Muscle of leg (tissue), 3 donors: ENCODE measurements at regions not wholly inside any gene's neighbourhood (a gene's known extent, or its start where the extent isn't known, plus 50 kb on each side); places are given as distances from the start of the nearest gene placed in this dataset.

Source experiments
- DNase-seq: peaks from one replicate; pipeline ENCODE4 v3.0.0; 2013
- H3K27ac ChIP-seq: one replicate; pipeline ENCODE4 v1.5.1; 2013; ENCODE audit warnings: mild to moderate bottlenecking, low read length, control low read depth
- H3K27me3 ChIP-seq: one replicate; pipeline ENCODE4 v1.6.1; 2013; ENCODE audit warnings: low read length; ENCODE audit not compliant: control insufficient read depth, insufficient read depth
- H3K36me3 ChIP-seq: one replicate; pipeline ENCODE4 v1.6.1; 2013; ENCODE audit warnings: low read length; ENCODE audit not compliant: control insufficient read depth, insufficient read depth
- H3K4me1 ChIP-seq: one replicate; pipeline ENCODE4 v1.6.1; 2013; ENCODE audit warnings: low read length; ENCODE audit not compliant: control insufficient read depth, insufficient read depth
- H3K4me3 ChIP-seq: one replicate; pipeline ENCODE4 v1.5.1; 2013; ENCODE audit warnings: low read length, control low read depth
- H3K9me3 ChIP-seq: replicated peaks from 2 replicates; pipeline ENCODE4 v1.6.1; 2013; ENCODE audit warnings: low read depth, low read length; ENCODE audit not compliant: control insufficient read depth
- WGBS: methylation state at CpG from one replicate; pipeline ENCODE4 v1.1.5; 2013; ENCODE audit warnings: missing lambda C conversion rate; ENCODE audit not compliant: insufficient coverage; 5-methylcytosine and 5-hydroxymethylcytosine counted together

DNA sequence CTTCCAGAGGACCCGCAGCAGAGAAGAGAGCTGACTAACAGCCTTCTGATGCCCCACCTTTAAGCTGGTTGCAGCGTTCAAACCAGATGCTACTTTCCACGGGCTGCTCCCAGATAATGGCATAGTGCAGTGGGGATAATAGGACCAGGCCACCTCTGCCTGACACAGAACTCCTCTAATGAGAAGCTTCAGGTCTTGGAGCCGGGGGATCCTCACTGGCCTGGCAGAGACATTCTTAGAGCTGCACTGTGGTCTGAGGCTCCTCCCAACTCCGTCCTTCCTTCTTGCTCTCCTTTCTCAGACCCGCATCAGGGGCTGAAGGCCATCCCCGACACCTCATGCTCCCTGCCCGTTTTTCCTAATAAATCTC is 206.6 kb upstream of the MARCKS start:
- 85% methylated on average over 5 of the region's 8 CpGs for WGBS
- H3K4me3 ChIP-seq = no peak overlapping the region
- H3K4me1 ChIP-seq = peaks cover 10% of the 10 kb centered on the region
- H3K36me3 ChIP-seq = no peaks in the 10 kb centered on the region
- no peak overlapping the region for H3K27ac ChIP-seq
- no peaks in the 10 kb centered on the region for H3K9me3 ChIP-seq
- DNase-seq = no peak
- H3K27me3 ChIP-seq = no peaks in the 10 kb centered on the region

DNA sequence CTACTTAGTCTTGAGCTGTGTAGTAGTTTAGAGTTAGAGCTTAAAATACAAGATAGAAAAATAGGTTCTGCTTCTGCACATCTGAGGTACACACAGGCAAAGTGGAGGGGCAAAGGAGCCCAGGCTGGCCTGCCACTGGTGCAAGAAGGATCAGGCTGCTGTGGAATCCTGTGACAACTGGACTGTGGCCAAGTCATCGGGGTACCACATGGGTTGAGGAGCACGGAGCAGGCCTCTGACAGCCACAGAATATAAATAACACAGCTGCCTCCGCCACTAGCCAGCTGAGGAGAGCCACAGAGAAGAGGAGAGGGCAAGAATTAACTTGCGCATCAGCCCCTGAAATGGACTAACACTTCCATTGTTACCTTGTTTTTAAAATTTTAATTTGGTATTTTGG is 206.0 kb upstream of the MARCKS start:
- Histone ChIP-seq H3K27ac (no peak overlapping the region), H3K36me3 (no peaks in the 10 kb centered on the region), H3K4me1 (peaks cover 7% of the 10 kb centered on the region), H3K27me3 (no peaks in the 10 kb centered on the region), H3K4me3 (no peak overlapping the region), H3K9me3 (no peaks in the 10 kb centered on the region)
- peak; percentile 73 for DNase-seq
- WGBS = no CpG with 5 or more reads among the region's 4 CpGs

DNA sequence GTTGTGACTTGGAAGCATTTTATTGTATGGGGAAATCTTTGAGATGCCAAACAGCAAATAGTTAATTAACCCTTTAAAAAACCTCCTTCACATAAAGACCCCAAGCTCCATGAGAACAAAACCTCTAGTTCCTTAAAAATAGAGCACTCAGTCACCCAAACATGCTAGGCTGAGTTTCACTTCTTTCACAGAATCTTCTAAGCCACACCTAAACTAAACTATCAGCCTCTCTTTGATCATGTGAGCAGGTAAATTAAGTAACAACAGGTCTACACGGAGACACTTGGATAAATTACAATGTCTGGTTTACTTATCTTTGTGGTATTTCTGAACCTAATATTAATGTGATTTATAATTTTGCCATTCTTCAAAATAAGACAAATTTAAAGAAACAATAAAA is 205.2 kb upstream of the MARCKS start:
- peaks cover 7% of the 10 kb centered on the region for H3K4me1 ChIP-seq
- WGBS = no CpG with 5 or more reads among the region's 1 CpG
- H3K27ac ChIP-seq = no peak overlapping the region
- H3K4me3 ChIP-seq = no peak overlapping the region
- no peaks in the 10 kb centered on the region for H3K9me3 ChIP-seq
- no peaks in the 10 kb centered on the region for H3K27me3 ChIP-seq
- no peak for DNase-seq
- no peaks in the 10 kb centered on the region for H3K36me3 ChIP-seq

DNA sequence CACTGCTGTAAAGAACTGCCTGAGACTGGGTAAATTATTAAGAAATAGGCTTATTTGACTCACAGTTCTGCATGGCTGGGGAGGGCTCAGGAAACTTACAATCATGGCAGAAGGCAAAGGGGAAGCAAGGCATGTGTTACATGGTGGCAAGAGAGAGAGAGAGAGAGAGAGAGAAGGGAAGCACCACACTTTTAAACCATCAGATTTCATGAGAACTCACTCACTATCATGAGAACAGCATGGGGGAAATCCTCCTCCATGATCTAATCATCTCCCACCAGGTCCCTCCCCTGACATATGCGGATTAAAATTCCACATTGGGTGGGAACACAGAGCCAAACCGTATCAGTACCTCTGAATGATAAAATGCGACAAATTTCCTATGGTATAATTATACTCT is 203.9 kb upstream of the MARCKS start:
- no peaks in the 10 kb centered on the region for H3K27me3 ChIP-seq
- H3K9me3 ChIP-seq = no peaks in the 10 kb centered on the region
- peaks cover 7% of the 10 kb centered on the region for H3K4me1 ChIP-seq
- H3K27ac ChIP-seq = no peak overlapping the region
- DNase-seq = no peak
- no peaks in the 10 kb centered on the region for H3K36me3 ChIP-seq
- no peak overlapping the region for H3K4me3 ChIP-seq
- WGBS = no CpG with 5 or more reads among the region's 3 CpGs

DNA sequence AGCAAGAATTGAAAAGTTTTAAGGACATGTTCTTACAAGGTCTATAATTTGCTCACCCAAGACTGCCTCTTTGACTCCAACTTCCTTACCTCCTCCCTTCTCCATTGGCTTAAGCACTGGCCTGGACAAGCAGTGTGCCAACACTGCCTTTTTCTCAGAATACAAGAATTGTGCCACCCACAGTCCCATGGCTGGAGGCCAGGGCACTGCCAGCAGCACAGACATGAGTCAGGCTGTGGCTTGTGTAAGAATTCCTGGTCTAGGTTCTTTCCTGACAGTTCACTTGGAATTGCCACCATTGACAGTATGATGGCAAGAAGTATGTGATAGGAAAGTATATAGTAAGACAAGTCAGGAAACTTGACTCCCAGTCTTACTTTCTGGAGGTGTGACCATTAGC is 202.7 kb upstream of the MARCKS start:
- Histone ChIP-seq H3K4me1 (peaks cover 7% of the 10 kb centered on the region), H3K4me3 (no peak overlapping the region), H3K9me3 (no peaks in the 10 kb centered on the region), H3K27ac (no peak overlapping the region), H3K36me3 (no peaks in the 10 kb centered on the region), H3K27me3 (no peaks in the 10 kb centered on the region)
- no peak for DNase-seq

DNA sequence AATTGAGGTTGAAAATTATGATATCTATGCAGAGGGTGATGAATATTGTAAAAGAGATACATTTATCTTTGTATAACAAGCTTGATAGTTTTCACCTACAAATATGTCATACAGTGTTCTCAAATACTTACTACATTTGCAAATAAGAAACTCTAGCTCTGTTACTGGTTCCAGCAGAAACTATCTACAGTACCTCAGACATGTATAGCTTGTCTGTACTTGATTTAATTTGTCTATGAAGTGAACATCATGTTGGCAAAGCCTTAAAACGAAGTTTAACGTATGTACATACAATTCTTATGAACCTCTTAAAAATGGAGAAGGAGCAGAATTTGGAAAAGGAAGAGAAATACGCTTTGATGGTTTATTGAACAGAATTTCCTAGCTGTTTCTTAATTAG is 201.4 kb upstream of the MARCKS start:
- Histone ChIP-seq H3K4me1 (peaks cover 7% of the 10 kb centered on the region), H3K9me3 (no peaks in the 10 kb centered on the region), H3K27ac (no peak overlapping the region), H3K4me3 (no peak overlapping the region), H3K27me3 (no peaks in the 10 kb centered on the region), H3K36me3 (no peaks in the 10 kb centered on the region)
- WGBS = no CpG with 5 or more reads among the region's 3 CpGs
- DNase-seq = no peak

DNA sequence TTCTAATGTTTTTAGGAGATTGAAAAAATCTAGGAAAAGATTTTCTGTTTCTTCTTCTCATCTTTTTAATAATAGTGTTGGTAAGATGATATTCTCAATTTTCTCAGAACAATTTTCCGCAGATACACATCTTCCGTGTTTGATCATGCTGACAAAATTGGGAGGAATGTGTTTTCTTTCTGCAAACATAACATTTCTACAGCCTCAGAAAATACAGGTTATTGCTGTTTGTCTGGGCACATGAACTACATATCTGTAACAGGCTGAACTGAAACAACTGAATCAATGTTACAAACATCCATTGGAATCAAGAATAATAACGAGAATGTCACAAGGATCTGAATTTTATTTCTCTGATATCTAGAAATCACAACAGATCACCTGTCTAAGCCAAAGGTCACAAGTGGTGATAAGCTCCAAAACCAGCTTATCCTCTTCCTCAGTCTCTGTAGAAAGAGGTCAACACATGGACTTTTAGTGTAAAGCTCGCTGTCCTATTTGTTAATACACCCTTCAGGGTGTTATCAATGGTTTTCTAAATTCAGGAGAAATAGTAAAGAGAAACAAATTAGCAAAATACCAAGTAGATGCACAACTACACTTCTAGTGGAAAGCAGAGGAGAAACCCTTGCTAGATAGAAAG is 197.3 kb upstream of the MARCKS start:
- no peaks in the 10 kb centered on the region for H3K36me3 ChIP-seq
- H3K27me3 ChIP-seq = no peaks in the 10 kb centered on the region
- no peak for DNase-seq
- H3K4me3 ChIP-seq = no peak overlapping the region
- peaks cover 2% of the 10 kb centered on the region for H3K4me1 ChIP-seq
- no peak overlapping the region for H3K27ac ChIP-seq
- H3K9me3 ChIP-seq = no peaks in the 10 kb centered on the region
- whole genome bisulfite sequencing = no CpG with 5 or more reads among the region's 4 CpGs

DNA sequence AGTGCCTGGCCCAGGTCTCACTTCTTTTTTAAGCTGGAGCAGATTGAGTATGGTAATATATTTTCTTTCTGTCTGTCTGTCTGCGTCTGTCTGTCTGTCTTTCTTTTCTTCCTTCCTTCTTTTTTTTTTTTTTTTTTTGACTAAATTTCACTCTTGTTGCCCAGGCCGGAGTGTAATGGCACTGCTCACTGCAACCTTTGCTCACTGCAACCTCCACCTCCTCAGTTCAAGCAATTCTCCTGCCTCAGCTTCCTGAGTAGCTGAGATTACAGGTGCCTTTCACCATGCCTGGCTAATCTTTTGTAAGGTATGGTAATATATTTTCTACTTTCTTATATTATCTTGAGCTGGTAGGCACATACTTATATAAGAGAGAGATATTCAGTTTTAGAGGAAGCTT is 196.3 kb upstream of the MARCKS start:
- no peaks in the 10 kb centered on the region for H3K9me3 ChIP-seq
- no peaks in the 10 kb centered on the region for H3K27me3 ChIP-seq
- peaks cover 2% of the 10 kb centered on the region for H3K4me1 ChIP-seq
- H3K36me3 ChIP-seq = no peaks in the 10 kb centered on the region
- H3K4me3 ChIP-seq = no peak overlapping the region
- no CpG with 5 or more reads among the region's 2 CpGs for WGBS
- H3K27ac ChIP-seq = no peak overlapping the region
- DNase-seq = no peak

DNA sequence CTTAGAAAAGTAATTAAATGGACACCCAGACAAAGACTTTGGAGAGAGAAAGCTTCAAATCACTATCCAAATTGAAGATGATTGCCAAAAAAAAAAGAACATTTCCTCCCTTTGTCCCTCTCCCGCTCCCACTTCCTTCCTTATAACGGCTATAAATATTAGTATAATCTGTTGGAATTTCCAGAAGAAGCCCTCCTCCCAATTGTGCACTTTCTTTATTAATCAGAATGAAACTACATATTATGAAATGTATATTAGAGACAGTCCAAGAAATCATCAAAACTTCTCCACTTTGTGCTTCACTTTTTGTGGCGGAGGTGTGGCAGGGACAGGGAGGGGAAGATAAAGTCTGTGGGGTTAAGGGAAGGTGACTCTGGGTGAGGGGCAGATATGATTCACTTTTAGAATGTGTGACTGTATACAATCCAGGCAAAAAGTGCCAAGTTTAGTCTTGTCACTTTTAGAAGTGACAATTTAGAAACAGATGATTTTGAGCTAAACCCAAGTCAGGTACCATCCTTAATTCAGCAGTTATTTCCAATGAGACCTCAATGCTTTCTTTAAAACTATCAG is 195.0 kb upstream of the MARCKS start:
- no peaks in the 10 kb centered on the region for H3K27me3 ChIP-seq
- no peak overlapping the region for H3K27ac ChIP-seq
- no peaks in the 10 kb centered on the region for H3K36me3 ChIP-seq
- H3K4me1 ChIP-seq = peaks cover 2% of the 10 kb centered on the region
- H3K9me3 ChIP-seq = no peaks in the 10 kb centered on the region
- no peak for DNase-seq
- H3K4me3 ChIP-seq = no peak overlapping the region
- WGBS = no CpG with 5 or more reads among the region's 3 CpGs

DNA sequence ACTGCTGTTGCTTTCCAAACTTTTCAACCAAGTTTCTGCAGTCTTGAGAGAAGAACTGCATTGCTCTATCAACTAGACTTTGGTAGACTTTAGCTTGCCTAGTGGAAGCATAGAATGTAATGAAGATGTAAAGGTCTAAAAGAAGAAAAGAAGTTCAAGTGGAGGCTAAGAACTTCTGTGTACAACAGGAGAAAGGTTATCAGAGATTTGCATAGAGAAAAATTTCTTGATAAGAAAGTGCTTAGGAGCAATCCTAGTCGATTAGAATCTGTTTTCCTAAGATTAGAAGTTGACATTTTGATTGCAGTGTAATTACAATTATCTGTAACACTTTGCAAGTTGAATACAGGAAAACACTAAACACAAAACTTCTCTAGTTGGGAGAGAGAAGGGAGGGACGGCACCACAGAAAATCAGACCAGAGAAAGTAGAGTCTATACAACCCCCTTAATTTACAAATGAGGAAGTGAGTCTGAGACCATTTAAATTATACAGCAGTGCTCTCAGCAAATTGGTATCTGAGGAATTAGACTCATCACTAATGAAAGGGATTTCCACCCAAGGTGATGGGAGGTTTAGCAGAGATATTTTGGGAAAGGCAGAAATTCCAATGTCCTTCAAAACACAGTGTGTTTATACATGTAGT is 194.3 kb upstream of the MARCKS start:
- peaks cover 2% of the 10 kb centered on the region for H3K4me1 ChIP-seq
- H3K36me3 ChIP-seq = no peaks in the 10 kb centered on the region
- no peak for DNase-seq
- no CpG with 5 or more reads among the region's 2 CpGs for WGBS
- no peaks in the 10 kb centered on the region for H3K9me3 ChIP-seq
- H3K4me3 ChIP-seq = no peak overlapping the region
- H3K27me3 ChIP-seq = no peaks in the 10 kb centered on the region
- no peak overlapping the region for H3K27ac ChIP-seq
